Neural cell (in vitro differentiated cells): ENCODE measurements at regions not wholly inside any gene's neighbourhood (a gene's known extent, or its start where the extent isn't known, plus 50 kb on each side); places are given as distances from the start of the nearest gene placed in this dataset.

ENCODE experiments used
- H2AFZ ChIP-seq: fragments of 200-600, 300-800 bp; sonication (generic), shearing (Covaris generic); 2 replicates; pipeline ENCODE4 v1.6.0; 2014; ENCODE audit warnings: low read depth, mild to moderate bottlenecking, antibody characterized with exemption, low read length, moderate library complexity
- H3F3A ChIP-seq: fragments of 200-600 bp; shearing (Covaris generic); 2 replicates; pipeline ENCODE4 v1.6.1; 2016; ENCODE audit warnings: mild to moderate bottlenecking, moderate library complexity, mixed read lengths, antibody characterized with exemption, low read length; ENCODE audit not compliant: insufficient read depth, poor library complexity, severe bottlenecking
- H3K27ac ChIP-seq: fragments of 200-600, 300-800 bp; sonication (generic), shearing (Covaris generic); 2 replicates; pipeline ENCODE4 v1.5.1; 2014; ENCODE audit warnings: mild to moderate bottlenecking, low read length, moderate library complexity
- H3K27me3 ChIP-seq: fragments of 300-800, 200-600 bp; sonication (generic), shearing (Covaris generic); 2 replicates; pipeline ENCODE4 v1.6.0; 2014; ENCODE audit warnings: mild to moderate bottlenecking, low read depth, low read length, moderate library complexity; ENCODE audit not compliant: insufficient read depth
- H3K36me3 ChIP-seq: fragments of 300-800, 200-600 bp; sonication (generic), shearing (Covaris generic); 2 replicates; pipeline ENCODE4 v1.5.1; 2014; ENCODE audit warnings: mild to moderate bottlenecking, antibody characterized with exemption, low read length, moderate library complexity; ENCODE audit not compliant: insufficient read depth
- H3K4me2 ChIP-seq: fragments of 300-800, 200-600 bp; sonication (generic), shearing (Covaris generic); 2 replicates; pipeline ENCODE4 v1.6.0; 2014; ENCODE audit warnings: mild to moderate bottlenecking, low read length
- H3K4me3 ChIP-seq: fragments of 300-800, 200-600 bp; sonication (generic), shearing (Covaris generic); 2 replicates; pipeline ENCODE4 v1.5.1; 2014; ENCODE audit warnings: mild to moderate bottlenecking, low read length, moderate library complexity
- H3K79me2 ChIP-seq: fragments of 200-600 bp; shearing (Covaris generic); replicated peaks from 2 replicates; pipeline ENCODE4 v1.6.0; 2014; ENCODE audit warnings: mild to moderate bottlenecking, low read length, moderate library complexity; ENCODE audit not compliant: insufficient read depth
- H3K9ac ChIP-seq: fragments of 300-800, 200-600 bp; sonication (generic), shearing (Covaris generic); 2 replicates; pipeline ENCODE4 v1.6.1; 2016; ENCODE audit warnings: mild to moderate bottlenecking, low read length, mixed read lengths
- H3K9me2 ChIP-seq: fragments of 200-600 bp; shearing (Covaris generic); 2 replicates; pipeline ENCODE4 v1.6.1; 2016; ENCODE audit warnings: mild to moderate bottlenecking, low read length, mixed read lengths; ENCODE audit not compliant: insufficient read depth
- H3K9me3 ChIP-seq: fragments of 200-600, 300-800 bp; sonication (generic), shearing (Covaris generic); 2 replicates; pipeline ENCODE4 v1.6.1; 2016; ENCODE audit warnings: mild to moderate bottlenecking, mixed run types, low read length, moderate library complexity, mixed read lengths
- H4K20me1 ChIP-seq: fragments of 200-600 bp; shearing (Covaris generic); 2 replicates; pipeline ENCODE4 v1.6.1; 2016; ENCODE audit warnings: mild to moderate bottlenecking, mixed run types; ENCODE audit not compliant: insufficient read depth
- EP300 ChIP-seq: fragments of 450-650 bp; conservative IDR thresholded peaks from 2 replicates; pipeline ENCODE4 v1.6.1; 2014; ENCODE audit warnings: antibody characterized with exemption, mild to moderate bottlenecking, moderate library complexity; ENCODE audit not compliant: poor library complexity, severe bottlenecking
- MXI1 ChIP-seq: fragments of 450-650 bp; conservative IDR thresholded peaks from 2 replicates; pipeline ENCODE4 v1.6.1; 2014; ENCODE audit warnings: antibody characterized with exemption, mild to moderate bottlenecking; ENCODE audit not compliant: poor library complexity, severe bottlenecking
- RAD21 ChIP-seq: fragments of 450-650 bp; conservative IDR thresholded peaks from 2 replicates; pipeline ENCODE4 v1.6.1; 2014; ENCODE audit warnings: antibody characterized with exemption, mild to moderate bottlenecking, moderate library complexity
- SMC3 ChIP-seq: fragments of 450-650 bp; conservative IDR thresholded peaks from 2 replicates; pipeline ENCODE4 v1.6.1; 2014; ENCODE audit warnings: antibody characterized with exemption, mild to moderate bottlenecking, moderate library complexity; ENCODE audit not compliant: poor library complexity
- TAF1 ChIP-seq: IDR thresholded peaks from 2 replicates; pipeline ENCODE4 v1.6.1; 2012; ENCODE audit warnings: low read depth
- small RNA-seq, 3 experiments: library from RNA; depleted of rRNA; stranded (forward); fragments of <200 nt; gene quantifications; one replicate each; pipeline ENCODE3, GENCODE V24; 2012

- no peaks in the 10 kb centered on the region for H4K20me1 ChIP-seq
- no peak overlapping the region for H3K9ac ChIP-seq
- no peak overlapping the region for H2AFZ ChIP-seq
- no peaks in the 10 kb centered on the region for H3K36me3 ChIP-seq
- no peak overlapping the region for H3K27ac ChIP-seq
- H3K4me3 ChIP-seq = no peak overlapping the region
- no peaks in the 10 kb centered on the region for H3K9me3 ChIP-seq
- H3K27me3 ChIP-seq = no peaks in the 10 kb centered on the region
- H3K4me2 ChIP-seq = no peak overlapping the region
- no peaks in the 10 kb centered on the region for H3K9me2 ChIP-seq
- H3K79me2 ChIP-seq = no peaks in the 10 kb centered on the region
- TF ChIP-seq RAD21 = no peak
- TF ChIP-seq MXI1 = no peak
- no peak for TF ChIP-seq EP300
- no peak for TF ChIP-seq TAF1
- TF ChIP-seq SMC3 = no peak
- no peaks in the 10 kb centered on the region for H3F3A ChIP-seq
Measured at GRCh38 chr16:48659940-48660339, 50.0 kb upstream of the N4BP1 start.

Small RNAs in the stretch of these regions (small RNA-seq; reads per million reads assigned to genes)
- gene AC023827.1 (0 reads per million in 3 experiments), gene MTND4LP25 (0 reads per million in 3 experiments), gene RNU6-257P (0 to 0.08 (median 0.03) reads per million in 3 experiments)
